ENCODE measurements at regions not wholly inside any gene's neighbourhood (a gene's known extent, or its start where the extent isn't known, plus 50 kb on each side); places are given as distances from the start of the nearest gene placed in this dataset.

DNA sequence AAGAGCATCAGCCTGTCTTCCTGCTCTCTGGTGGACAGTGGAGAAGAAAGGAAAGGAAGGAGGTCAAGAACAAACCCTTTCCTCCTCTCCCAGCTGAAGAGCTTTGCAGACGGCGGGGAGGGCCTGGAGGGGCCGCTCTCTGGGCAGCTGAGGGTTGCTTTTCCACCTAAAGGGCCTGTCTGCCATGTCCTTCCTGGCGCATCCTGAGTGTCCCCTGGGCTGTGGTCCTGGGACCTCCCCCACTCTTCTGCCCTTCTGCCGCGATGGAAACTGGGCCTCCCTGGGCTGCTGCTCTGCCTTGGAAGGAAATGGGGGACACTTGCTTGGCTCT is 107.0 kb downstream of the ETS2 start:
- no TSS peak for BruUV-seq (replicated peaks)
- no peaks in the 10 kb centered on the region for H4K20me1 ChIP-seq (ENCODE audit: control insufficient read depth, insufficient read depth)
- no peak overlapping the region for H2AFZ ChIP-seq (ENCODE audit: control insufficient read depth, low read depth, low read length)
- ChIA-PET SMC1A (ENCODE audit: uncharacterized antibody, unreplicated experiment) (no interaction called here), RAD21 (ENCODE audit: unreplicated experiment) (no interaction called here), CTCF (no interaction called here), POLR2A (interaction anchor here (0.7 kb wide), 1 partner anchor 516 kb away, joined by 3 read pairs; no protein-coding TSS in a partner anchor)
- no peak for TF ChIP-seq FOXK2 (IDR thresholded peaks at IDR 0.05)
- no peak for DNase-seq (ENCODE audit: low read depth, low spot score)
- no peak overlapping the region for H3K4me2 ChIP-seq (ENCODE audit: control insufficient read depth, insufficient read depth)
- 86% methylated on average over 6 of the region's 6 CpGs for WGBS (ENCODE audit: insufficient coverage, insufficient replicate concordance, low lambda C conversion rate, missing lambda C conversion rate)
- H3K9me3 ChIP-seq (replicated peaks; ENCODE audit: control insufficient read depth, insufficient read depth, low read length): no peaks in the 10 kb centered on the region
- FAIRE-seq: no peak
- in situ Hi-C loops (cut with MboI) (no loop called here), intact Hi-C loops (cut with micrococcal nuclease; ENCODE audit: unreplicated experiment) (no loop called here)
- no peak for ATAC-seq
- H3K79me2 ChIP-seq (ENCODE audit: control insufficient read depth, insufficient read depth, low read length): no peaks in the 10 kb centered on the region
- H3K27me3 ChIP-seq (replicated peaks in 1 of 2; ENCODE audit: control insufficient read depth in 2 of 2, insufficient read depth in 2 of 2, low read length in 1 of 2): no peaks in the 10 kb centered on the region
- no peak overlapping the region for H3K27ac ChIP-seq (ENCODE audit: control insufficient read depth, insufficient read depth)
- H3K36me3 ChIP-seq (ENCODE audit: control insufficient read depth in 2 of 2, insufficient read depth in 2 of 2, low read length in 1 of 2): no peaks in the 10 kb centered on the region
- no peak overlapping the region for H3K9ac ChIP-seq (ENCODE audit: control insufficient read depth, insufficient read depth, low read length)
- H3K4me1 ChIP-seq (ENCODE audit: control insufficient read depth, insufficient read depth, low read length): no peaks in the 10 kb centered on the region
- H3K4me3 ChIP-seq: no peak overlapping the region

DNA sequence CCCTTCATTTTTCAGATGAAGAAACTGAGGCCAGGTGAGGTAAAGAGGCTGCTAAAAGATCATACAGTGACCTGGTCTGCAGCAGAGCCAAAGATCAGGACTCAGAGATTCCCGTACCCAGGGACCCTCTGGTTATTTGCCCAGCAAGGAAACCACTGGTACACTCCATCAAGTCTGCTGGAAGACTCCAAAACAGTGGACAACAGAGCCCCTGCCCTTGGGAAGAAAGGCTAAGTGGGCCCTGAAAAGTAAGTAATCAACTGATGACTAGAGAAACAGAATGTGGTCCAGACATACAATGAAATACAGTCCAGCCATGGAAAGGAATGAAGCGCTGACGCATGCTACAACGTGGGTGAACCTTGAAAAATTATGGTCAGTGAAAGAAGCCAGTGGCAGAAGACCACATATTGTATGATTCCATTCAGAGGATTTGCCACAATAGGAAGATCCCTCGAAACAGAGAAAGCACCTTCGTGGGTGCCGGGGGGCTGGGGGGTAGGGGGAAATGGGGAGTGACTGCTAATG is 106.4 kb downstream of the ETS2 start:
- no peaks in the 10 kb centered on the region for H3K79me2 ChIP-seq (ENCODE audit: control insufficient read depth, insufficient read depth, low read length)
- no peaks in the 10 kb centered on the region for H3K9me3 ChIP-seq (replicated peaks; ENCODE audit: control insufficient read depth, insufficient read depth, low read length)
- FAIRE-seq (no peak), DNase-seq (ENCODE audit: low read depth, low spot score) (no peak), ATAC-seq (no peak)
- no peak overlapping the region for H3K9ac ChIP-seq (ENCODE audit: control insufficient read depth, insufficient read depth, low read length)
- 53% methylated on average over 6 of the region's 7 CpGs for WGBS (ENCODE audit: insufficient coverage, insufficient replicate concordance, low lambda C conversion rate, missing lambda C conversion rate)
- no peak overlapping the region for H3K4me3 ChIP-seq
- H4K20me1 ChIP-seq (ENCODE audit: control insufficient read depth, insufficient read depth): no peaks in the 10 kb centered on the region
- intact Hi-C loops (cut with micrococcal nuclease; ENCODE audit: unreplicated experiment) (no loop called here), in situ Hi-C loops (cut with MboI) (no loop called here)
- no peaks in the 10 kb centered on the region for H3K27me3 ChIP-seq (replicated peaks in 1 of 2; ENCODE audit: control insufficient read depth in 2 of 2, insufficient read depth in 2 of 2, low read length in 1 of 2)
- BruUV-seq (replicated peaks): no TSS peak
- H3K27ac ChIP-seq (ENCODE audit: control insufficient read depth, insufficient read depth): no peak overlapping the region
- no peak overlapping the region for H2AFZ ChIP-seq (ENCODE audit: control insufficient read depth, low read depth, low read length)
- ChIA-PET SMC1A (ENCODE audit: uncharacterized antibody, unreplicated experiment) (no interaction called here), RAD21 (ENCODE audit: unreplicated experiment) (no interaction called here), POLR2A (no interaction called here), CTCF (no interaction called here)
- no peaks in the 10 kb centered on the region for H3K36me3 ChIP-seq (ENCODE audit: control insufficient read depth in 2 of 2, insufficient read depth in 2 of 2, low read length in 1 of 2)
- H3K4me2 ChIP-seq (ENCODE audit: control insufficient read depth, insufficient read depth): no peak overlapping the region
- no peaks in the 10 kb centered on the region for H3K4me1 ChIP-seq (ENCODE audit: control insufficient read depth, insufficient read depth, low read length)
- TF ChIP-seq ZZZ3 (IDR thresholded peaks at IDR 0.05; ENCODE audit: control insufficient read depth, insufficient read length, low read depth) (no peak), SRF (IDR thresholded peaks at IDR 0.05; ENCODE audit: low read depth in 2 of 2, low read length in 2 of 2) (no peak), FOS (IDR thresholded peaks at IDR 0.05; ENCODE audit: borderline replicate concordance, extremely low read depth, insufficient read length) (no peak), ZNF24 (IDR thresholded peaks at IDR 0.05) (no peak), TARDBP (IDR thresholded peaks at IDR 0.05; ENCODE audit: borderline replicate concordance) (no peak), SUPT20H (IDR thresholded peaks at IDR 0.05; ENCODE audit: borderline replicate concordance, control insufficient read depth, low read depth, low read length) (no peak), EED (IDR thresholded peaks at IDR 0.05; ENCODE audit: low read depth) (no peak), POLR2A (IDR thresholded peaks at IDR 0.05; ENCODE audit: low read depth, low read length) (no peak), JUNB (IDR thresholded peaks at IDR 0.05) (no peak), STAT1 (conservative IDR thresholded peaks at IDR 0.05) (no peak), HDAC6 (IDR thresholded peaks at IDR 0.05; ENCODE audit: unreplicated experiment) (no peak)
- TF ChIP-seq, protein P1, sequence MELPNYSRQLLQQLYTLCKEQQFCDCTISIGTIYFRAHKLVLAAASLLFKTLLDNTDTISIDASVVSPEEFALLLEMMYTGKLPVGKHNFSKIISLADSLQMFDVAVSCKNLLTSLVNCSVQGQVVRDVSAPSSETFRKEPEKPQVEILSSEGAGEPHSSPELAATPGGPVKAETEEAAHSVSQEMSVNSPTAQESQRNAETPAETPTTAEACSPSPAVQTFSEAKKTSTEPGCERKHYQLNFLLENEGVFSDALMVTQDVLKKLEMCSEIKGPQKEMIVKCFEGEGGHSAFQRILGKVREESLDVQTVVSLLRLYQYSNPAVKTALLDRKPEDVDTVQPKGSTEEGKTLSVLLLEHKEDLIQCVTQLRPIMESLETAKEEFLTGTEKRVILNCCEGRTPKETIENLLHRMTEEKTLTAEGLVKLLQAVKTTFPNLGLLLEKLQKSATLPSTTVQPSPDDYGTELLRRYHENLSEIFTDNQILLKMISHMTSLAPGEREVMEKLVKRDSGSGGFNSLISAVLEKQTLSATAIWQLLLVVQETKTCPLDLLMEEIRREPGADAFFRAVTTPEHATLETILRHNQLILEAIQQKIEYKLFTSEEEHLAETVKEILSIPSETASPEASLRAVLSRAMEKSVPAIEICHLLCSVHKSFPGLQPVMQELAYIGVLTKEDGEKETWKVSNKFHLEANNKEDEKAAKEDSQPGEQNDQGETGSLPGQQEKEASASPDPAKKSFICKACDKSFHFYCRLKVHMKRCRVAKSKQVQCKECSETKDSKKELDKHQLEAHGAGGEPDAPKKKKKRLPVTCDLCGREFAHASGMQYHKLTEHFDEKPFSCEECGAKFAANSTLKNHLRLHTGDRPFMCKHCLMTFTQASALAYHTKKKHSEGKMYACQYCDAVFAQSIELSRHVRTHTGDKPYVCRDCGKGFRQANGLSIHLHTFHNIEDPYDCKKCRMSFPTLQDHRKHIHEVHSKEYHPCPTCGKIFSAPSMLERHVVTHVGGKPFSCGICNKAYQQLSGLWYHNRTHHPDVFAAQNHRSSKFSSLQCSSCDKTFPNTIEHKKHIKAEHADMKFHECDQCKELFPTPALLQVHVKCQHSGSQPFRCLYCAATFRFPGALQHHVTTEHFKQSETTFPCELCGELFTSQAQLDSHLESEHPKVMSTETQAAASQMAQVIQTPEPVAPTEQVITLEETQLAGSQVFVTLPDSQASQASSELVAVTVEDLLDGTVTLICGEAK (IDR thresholded peaks at IDR 0.05; ENCODE audit: borderline replicate concordance): no peak
- TF ChIP-seq, protein P2, sequence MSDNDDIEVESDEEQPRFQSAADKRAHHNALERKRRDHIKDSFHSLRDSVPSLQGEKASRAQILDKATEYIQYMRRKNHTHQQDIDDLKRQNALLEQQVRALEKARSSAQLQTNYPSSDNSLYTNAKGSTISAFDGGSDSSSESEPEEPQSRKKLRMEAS (IDR thresholded peaks at IDR 0.05; ENCODE audit: low read depth, low read length): no peak
- TF ChIP-seq, protein P3, sequence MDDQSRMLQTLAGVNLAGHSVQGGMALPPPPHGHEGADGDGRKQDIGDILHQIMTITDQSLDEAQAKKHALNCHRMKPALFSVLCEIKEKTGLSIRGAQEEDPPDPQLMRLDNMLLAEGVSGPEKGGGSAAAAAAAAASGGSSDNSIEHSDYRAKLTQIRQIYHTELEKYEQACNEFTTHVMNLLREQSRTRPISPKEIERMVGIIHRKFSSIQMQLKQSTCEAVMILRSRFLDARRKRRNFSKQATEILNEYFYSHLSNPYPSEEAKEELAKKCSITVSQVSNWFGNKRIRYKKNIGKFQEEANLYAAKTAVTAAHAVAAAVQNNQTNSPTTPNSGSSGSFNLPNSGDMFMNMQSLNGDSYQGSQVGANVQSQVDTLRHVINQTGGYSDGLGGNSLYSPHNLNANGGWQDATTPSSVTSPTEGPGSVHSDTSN (IDR thresholded peaks at IDR 0.05; ENCODE audit: insufficient replicate concordance, low read depth, low read length): no peak

Data from GM12878 (cell line).